ENCODE measurements at regions not wholly inside any gene's neighbourhood (a gene's known extent, or its start where the extent isn't known, plus 50 kb on each side); places are given as distances from the start of the nearest gene placed in this dataset.

DNA sequence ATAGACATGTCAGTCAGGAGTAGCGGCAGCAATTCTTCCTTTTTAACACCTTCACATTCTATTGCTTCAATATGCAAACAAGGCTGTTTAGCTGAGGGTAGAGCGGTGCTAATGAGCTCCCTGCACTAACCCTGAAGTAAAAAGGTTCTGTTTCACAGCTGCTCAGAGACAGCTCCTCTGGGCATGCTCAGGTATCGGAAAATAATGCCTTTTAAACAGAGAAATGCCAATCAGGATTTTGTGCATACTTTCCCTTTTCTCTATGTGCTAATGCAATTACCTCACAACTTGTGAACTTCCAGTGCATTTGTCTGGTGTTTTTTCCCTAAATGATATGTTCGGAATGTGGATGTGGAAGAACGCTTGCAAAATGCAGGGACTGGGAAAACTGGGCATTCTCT is 307.7 kb upstream of the FZD8 start:
- H3K27ac ChIP-seq (ENCODE audit: low read depth, low read length) = no peak overlapping the region
- no peaks in the 10 kb centered on the region for H3K27me3 ChIP-seq (ENCODE audit: control insufficient read depth, insufficient read depth, low read length)
- no peak for TF ChIP-seq CTCF (IDR thresholded peaks at IDR 0.05; ENCODE audit: low read depth, low read length)
- POLR2A ChIA-PET = no interaction called here
- CTCF ChIA-PET = interaction anchor here (0.8 kb wide), 1 partner anchor 830 kb away, joined by 3 read pairs; no protein-coding TSS in a partner anchor
- no peaks in the 10 kb centered on the region for H3K9me3 ChIP-seq (ENCODE audit: control insufficient read depth, insufficient read depth, low read length)
- DNase-seq (ENCODE audit: low read depth, low spot score) = no peak
- no peak overlapping the region for H3K4me3 ChIP-seq (ENCODE audit: low read depth, low read length)

DNA sequence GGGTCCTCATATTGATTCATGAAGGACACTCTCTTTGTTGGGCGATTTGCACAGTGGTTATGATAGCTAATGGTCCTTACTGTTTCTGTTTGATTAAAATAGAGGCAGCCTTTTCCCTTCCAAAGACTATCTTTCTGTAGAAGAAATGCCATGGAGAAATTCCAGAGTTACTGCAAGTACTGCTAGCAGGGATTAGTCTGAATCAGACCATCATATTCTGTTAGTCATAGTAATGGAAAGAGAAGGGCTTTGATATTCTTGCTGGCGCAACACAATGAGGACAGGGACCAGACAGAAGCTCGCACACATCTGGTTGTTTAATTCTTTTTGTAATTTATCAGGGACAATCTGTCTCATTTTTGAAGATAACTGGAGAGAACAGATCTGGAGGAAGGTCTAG is 304.5 kb upstream of the FZD8 start:
- H3K27ac ChIP-seq (ENCODE audit: low read depth, low read length) = no peak overlapping the region
- TF ChIP-seq CTCF (IDR thresholded peaks at IDR 0.05; ENCODE audit: low read depth, low read length) = no peak
- H3K27me3 ChIP-seq (ENCODE audit: control insufficient read depth, insufficient read depth, low read length) = no peaks in the 10 kb centered on the region
- no peaks in the 10 kb centered on the region for H3K9me3 ChIP-seq (ENCODE audit: control insufficient read depth, insufficient read depth, low read length)
- no peak overlapping the region for H3K4me3 ChIP-seq (ENCODE audit: low read depth, low read length)
- CTCF ChIA-PET = interaction anchor here (0.6 kb wide), 1 partner anchor 164 kb away, joined by 3 read pairs; no protein-coding TSS in a partner anchor
- POLR2A ChIA-PET = no interaction called here
- DNase-seq (ENCODE audit: low read depth, low spot score) = no peak

DNA sequence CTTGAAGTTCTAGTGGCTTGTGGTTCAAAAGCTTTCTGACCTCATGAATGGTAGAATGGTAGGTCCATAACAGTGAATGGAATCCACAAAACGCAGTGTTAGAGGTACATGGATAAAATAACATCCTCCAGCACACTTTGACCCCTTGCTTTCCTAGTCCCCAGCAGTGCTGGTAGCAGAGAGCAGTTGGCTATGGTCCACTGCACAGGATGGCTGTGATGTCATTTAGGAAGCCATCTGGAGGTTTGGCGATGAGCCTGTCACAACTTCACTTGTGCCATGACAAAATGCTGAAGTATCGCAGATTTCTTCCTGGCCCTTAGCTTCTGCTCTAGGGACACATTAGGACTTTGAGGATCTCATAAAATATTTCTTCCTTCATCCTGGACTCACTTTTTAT is 300.0 kb upstream of the FZD8 start:
- POLR2A ChIA-PET = no interaction called here
- Histone ChIP-seq H3K27me3 (ENCODE audit: control insufficient read depth, insufficient read depth, low read length) (no peaks in the 10 kb centered on the region), H3K27ac (ENCODE audit: low read depth, low read length) (no peak overlapping the region), H3K9me3 (ENCODE audit: control insufficient read depth, insufficient read depth, low read length) (no peaks in the 10 kb centered on the region), H3K4me3 (ENCODE audit: low read depth, low read length) (no peak overlapping the region)
- TF ChIP-seq CTCF (IDR thresholded peaks at IDR 0.05; ENCODE audit: low read depth, low read length) = no peak
- CTCF ChIA-PET = no interaction called here
- no peak for DNase-seq (ENCODE audit: low read depth, low spot score)

DNA sequence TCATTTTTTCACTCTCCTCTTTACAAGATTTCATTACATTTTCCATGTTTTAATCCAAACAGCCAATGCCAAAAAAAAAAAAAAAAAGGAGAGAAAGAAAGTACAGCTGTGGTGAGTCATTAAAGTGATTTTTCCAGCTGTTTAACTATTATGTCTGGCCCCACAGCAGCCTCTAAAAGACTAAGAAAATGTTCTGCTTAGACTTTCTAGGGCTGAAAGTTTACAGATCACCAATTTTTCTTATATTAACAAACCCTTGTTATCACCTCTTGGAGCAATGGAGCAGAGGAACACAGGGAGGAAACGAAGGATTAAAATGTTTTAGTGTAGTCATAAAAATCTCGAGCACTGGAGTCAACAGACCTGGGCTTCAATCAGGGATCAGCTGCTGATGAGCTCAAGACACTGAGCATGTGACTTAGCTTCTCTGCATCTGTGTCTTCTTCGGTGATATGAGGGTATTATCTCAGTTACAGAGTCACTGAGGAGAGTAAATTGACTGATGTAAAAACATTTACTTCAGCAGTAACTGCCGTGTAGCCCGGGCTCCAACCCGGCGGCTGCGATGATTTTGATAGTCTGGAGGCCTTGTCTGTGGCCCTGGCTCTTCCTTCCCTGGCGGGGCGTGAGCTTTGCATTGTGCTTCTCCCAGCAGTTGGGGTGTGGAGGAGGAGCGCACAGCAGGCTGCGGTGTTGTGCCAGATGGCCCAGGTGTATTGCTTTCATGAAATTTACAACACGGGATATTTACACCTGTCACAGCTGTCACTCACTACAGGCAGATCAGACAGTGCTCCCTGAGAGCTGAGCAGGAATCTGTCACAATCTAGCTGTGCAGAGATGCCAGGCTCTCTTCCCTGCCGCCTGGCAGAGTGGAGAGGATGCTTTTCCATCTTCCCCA is 298.3 kb upstream of the FZD8 start:
- no peak overlapping the region for H3K4me3 ChIP-seq (ENCODE audit: low read depth, low read length)
- H3K27ac ChIP-seq (ENCODE audit: low read depth, low read length) = peak overlapping the region; percentile 58
- no peak for TF ChIP-seq CTCF (IDR thresholded peaks at IDR 0.05; ENCODE audit: low read depth, low read length)
- DNase-seq (ENCODE audit: low read depth, low spot score) = peak; percentile 13
- H3K9me3 ChIP-seq (ENCODE audit: control insufficient read depth, insufficient read depth, low read length) = no peaks in the 10 kb centered on the region
- ChIA-PET CTCF (interaction anchor here (0.6 kb wide), 1 partner anchor 47 kb away, joined by 3 read pairs; no protein-coding TSS in a partner anchor), POLR2A (interaction anchor here (0.5 to 1.0 kb wide), 5 partner anchors 19 to 844 kb away, joined by 3 to 7 read pairs (median 3); no protein-coding TSS in a partner anchor)
- H3K27me3 ChIP-seq (ENCODE audit: control insufficient read depth, insufficient read depth, low read length) = peaks cover 4% of the 10 kb centered on the region

GRCh38 chr10:35938160-35938559 is 296.1 kb upstream of the FZD8 start:
- H3K4me3 ChIP-seq (ENCODE audit: low read depth, low read length) = no peak overlapping the region
- peaks cover 4% of the 10 kb centered on the region for H3K27me3 ChIP-seq (ENCODE audit: control insufficient read depth, insufficient read depth, low read length)
- ChIA-PET POLR2A (no interaction called here), CTCF (no interaction called here)
- DNase-seq (ENCODE audit: low read depth, low spot score) = no peak
- H3K27ac ChIP-seq (ENCODE audit: low read depth, low read length) = no peak overlapping the region
- no peaks in the 10 kb centered on the region for H3K9me3 ChIP-seq (ENCODE audit: control insufficient read depth, insufficient read depth, low read length)
- TF ChIP-seq CTCF (IDR thresholded peaks at IDR 0.05; ENCODE audit: low read depth, low read length) = no peak
